ENCODE measurements at regions not wholly inside any gene's neighbourhood (a gene's known extent, or its start where the extent isn't known, plus 50 kb on each side); places are given as distances from the start of the nearest gene placed in this dataset.

DNA sequence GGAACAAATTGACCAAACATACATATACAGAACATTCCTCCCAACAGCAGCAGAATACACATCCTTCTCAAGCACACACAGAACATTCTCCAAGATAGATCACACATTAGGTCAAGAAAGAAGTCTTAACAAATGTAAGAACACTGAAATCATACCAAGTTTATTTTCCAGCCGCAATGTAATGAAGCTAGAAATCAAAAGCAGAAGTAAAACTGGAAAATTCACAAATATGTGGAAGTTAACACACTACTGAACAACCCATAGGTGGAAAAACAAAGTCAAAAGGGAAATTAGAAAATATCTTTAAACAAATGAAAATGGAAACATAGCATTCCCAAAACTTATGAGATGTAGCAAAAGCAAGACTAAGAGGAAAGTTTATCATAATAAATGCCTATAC, 692.6 kb downstream of the DIAPH3 start:
- no peak for DNase-seq (ENCODE audit: low read depth in 4 of 4, low spot score in 1 of 4)

DNA sequence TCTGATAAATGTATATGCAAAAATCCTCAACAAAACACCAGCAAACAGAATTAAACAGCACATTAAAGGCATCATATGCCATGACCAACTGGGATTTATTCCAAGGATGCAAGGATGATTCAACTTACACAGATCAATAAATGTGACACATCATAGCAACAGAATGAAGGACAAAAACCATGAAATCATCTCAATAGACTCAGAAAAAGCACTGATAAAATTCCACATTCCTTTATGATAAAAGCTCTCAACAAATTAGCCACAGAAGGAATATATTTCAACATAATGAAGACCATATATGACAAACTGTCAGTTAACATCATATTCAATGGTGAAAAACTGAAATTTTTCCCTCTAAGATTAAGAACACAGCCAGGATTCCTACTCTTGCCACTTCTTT, 691.6 kb downstream of the DIAPH3 start:
- DNase-seq (ENCODE audit: low read depth in 4 of 4, low spot score in 1 of 4) = no peak

GRCh38 chr13:59474696-59475095, 689.0 kb downstream of the DIAPH3 start:
- DNase-seq (ENCODE audit: low read depth in 4 of 4, low spot score in 1 of 4) = no peak

- no peak for DNase-seq (ENCODE audit: low read depth in 4 of 4, low spot score in 1 of 4)
Measured at GRCh38 chr13:59475911-59476310, 687.8 kb downstream of the DIAPH3 start.

DNA sequence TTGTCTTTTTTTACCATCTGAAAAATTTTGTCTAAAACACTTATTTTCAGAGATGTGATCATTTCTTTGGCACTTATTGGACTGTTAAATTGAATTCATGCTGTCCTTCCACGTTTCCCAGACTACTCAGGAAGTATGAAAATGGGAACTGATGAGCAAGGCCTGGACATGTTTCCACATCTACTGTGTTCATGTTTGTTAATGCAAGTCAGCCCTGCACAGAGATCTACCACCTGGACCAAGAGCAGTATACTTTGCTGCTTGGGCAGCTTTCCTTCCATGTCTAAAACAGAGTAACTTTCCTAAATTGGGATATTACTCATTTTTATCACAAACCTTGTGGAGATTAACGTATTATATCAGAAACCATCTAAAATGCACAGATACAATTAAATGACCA, 687.4 kb downstream of the DIAPH3 start:
- no peak for DNase-seq (ENCODE audit: low read depth in 4 of 4, low spot score in 1 of 4)

DNA sequence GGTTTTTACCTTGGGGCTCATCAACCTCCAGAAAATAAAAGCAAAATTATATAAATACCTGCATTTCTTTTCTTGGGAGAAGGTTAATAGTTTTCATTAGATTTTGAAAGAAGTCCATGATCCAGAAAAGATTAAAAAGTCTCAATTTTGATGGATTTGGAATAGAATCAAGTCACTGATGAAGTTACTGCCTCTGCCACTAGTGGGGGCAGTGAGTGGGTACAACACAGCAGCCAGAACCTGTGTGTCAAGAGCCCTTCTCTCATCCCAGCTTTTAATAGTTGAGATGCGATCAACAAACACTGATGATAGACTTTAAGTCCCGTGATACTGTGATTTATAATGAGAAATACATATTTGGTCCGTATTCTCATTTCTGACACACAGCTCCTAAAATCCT, 686.7 kb downstream of the DIAPH3 start:
- no peak for DNase-seq (ENCODE audit: low read depth in 4 of 4, low spot score in 1 of 4)

DNA sequence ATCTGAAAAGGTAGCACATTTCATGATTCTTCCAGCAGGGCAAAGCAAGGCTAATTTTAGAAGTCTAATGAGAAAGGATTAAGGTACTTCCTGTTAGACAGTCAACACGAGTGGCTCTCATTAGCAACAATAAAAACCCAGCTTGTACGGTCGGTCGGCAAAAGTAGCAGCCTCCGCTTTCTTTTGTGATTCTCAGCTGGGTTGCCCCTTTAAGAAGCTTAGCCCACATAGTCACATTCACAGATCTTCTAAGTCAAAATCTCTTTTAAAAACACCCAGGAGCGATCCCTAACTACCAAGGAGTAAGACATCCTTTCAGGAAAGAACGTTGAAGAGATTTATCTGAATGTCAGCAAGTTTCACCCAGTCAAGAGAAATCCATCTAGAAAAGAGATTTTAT, 684.8 kb downstream of the DIAPH3 start:
- DNase-seq (ENCODE audit: low read depth in 4 of 4, low spot score in 1 of 4) = no peak

GRCh38 chr13:59479629-59480028, 684.1 kb downstream of the DIAPH3 start:
- DNase-seq (ENCODE audit: low read depth in 4 of 4, low spot score in 1 of 4) = no peak

DNA sequence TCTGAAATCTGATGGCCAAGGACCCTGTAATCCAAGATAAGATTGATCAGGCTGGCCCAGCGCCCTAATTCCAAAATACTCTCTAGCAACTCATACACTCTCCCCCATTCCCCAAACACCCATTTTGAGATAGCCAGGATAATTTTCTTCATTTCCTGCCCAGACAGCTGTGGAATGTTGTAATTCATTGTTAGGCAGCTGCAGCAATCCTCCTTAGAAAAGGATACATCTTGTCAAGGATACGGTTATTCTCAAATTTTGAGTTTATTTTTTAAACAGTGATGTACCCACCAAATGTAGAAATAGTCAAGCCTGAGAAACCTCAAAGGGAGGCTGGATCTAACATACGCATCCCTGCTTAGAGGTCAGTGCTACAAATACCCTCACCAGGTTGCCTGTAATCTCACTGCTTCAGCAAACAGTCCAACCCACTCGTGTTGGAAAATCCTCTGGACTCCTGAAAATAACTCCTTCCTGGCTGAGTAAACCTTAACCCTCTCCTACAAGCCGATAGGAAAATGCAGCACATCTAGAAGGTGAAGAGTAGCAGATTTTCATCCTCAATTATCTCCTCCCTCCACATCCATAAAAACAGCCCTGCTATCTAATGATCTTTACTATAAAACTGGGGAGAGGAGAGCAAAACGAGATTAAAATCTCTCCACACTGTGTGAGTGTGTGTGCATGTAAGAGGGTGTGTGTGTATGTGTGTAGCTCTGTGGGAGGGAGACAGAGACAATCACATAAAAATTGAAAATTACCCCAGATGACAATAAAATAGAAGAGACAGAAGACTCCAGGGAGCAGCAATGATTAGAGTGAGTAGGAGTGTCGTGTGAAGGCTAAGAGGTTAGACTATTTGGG, 683.1 kb downstream of the DIAPH3 start:
- no peak for DNase-seq (ENCODE audit: low read depth in 4 of 4, low spot score in 1 of 4)

- DNase-seq (ENCODE audit: low read depth in 4 of 4, low spot score in 1 of 4) = no peak
Measured at GRCh38 chr13:59483501-59484145, 680.1 kb downstream of the DIAPH3 start.

- no peak for DNase-seq (ENCODE audit: low read depth in 4 of 4, low spot score in 1 of 4)
Measured at GRCh38 chr13:59487883-59488282, 675.8 kb downstream of the DIAPH3 start.

DNA sequence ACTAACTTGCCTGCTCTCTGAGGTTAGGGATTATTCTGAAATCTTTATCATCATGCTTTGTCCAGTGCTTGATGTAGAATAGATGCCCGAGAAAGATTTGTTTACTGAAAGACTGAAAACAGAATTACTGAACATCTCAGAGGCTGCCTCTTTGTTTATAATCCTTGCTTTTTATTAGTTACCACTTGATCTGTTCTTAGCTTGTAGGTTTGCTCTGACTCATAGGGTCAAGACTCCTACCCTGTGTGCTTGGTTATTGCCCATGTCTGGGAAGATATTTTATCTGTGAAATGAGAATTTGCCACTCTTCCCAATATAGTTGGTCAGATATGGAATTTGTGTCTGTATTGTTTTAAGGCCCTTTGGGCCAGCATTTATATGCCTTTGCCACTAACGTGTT, 675.3 kb downstream of the DIAPH3 start:
- DNase-seq (ENCODE audit: low read depth in 4 of 4, low spot score in 1 of 4) = no peak

DNA sequence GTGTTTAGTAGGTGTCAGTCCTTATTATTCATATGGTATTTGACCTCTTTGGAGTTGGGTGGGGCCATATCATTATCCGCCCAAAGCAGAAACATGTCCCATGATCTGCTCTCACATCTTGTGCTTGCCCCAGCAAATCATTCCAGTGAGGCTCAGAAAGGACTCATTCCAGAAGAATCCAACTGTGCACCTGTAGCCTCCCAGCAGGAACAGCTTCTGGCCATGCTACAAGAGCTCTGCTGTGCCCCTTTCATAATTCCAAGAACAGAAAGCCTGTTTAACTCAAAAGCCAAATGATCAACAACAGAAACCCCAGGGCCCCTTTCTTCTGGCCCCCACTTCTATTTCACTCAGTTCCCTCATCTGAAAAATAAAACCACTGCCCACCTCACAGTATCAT, 673.1 kb downstream of the DIAPH3 start:
- DNase-seq (ENCODE audit: low read depth in 4 of 4, low spot score in 1 of 4) = no peak

DNA sequence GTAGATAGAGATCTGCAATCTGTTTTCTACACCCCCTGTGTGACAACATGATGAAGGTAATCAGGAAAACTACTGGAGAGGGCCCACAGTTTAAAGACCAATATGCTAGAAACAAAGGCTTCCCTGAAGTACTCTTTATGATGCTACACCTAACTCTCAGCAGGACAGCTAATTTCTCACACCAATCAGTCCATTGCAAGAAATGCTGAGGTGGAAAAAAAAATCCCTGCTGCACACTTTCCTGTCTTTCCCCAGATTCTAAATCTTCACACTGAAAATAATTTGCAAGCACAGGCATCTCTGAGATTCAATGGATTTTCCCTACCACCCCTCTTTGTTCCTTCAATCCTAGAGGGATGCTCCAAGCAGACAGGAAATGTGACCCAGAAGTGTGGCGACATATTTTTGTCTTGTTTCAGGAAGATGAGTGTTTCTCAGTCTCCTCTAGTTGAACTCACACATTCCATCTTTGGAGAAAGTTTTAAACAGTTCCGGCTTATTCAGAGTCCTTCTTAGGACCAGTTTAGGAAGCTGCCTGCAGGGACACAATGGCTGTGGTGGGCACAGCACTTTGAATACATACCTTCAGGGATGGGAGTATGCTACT, 671.6 kb downstream of the DIAPH3 start:
- DNase-seq (ENCODE audit: low read depth in 4 of 4, low spot score in 1 of 4) = no peak

- no peak for DNase-seq (ENCODE audit: low read depth in 4 of 4, low spot score in 1 of 4)
Measured at GRCh38 chr13:59493436-59493965, 670.2 kb downstream of the DIAPH3 start.

- no peak for DNase-seq (ENCODE audit: low read depth in 4 of 4, low spot score in 1 of 4)
Measured at GRCh38 chr13:59494151-59494550, 669.6 kb downstream of the DIAPH3 start.

DNA sequence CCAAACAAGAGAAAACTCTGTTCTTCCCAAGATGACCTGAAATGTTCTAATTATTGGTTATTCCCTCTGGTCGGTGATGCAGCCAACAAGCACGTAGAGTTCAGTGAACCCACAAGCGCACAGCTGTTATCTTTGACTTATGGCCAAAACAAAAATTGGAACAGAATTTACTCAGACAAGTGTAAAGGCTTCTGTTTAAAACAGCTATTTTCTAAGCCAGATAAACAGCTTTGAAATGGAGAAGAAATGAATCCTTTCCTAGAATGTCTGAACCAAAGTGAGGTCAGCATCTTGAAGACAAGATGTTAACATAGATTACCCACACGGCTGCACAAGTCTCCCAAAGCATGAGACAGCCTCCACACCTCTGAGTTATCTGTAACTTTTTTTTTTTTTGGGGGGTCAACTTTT, 669.2 kb downstream of the DIAPH3 start:
- no peak for DNase-seq (ENCODE audit: low read depth in 4 of 4, low spot score in 1 of 4)

- no peak for DNase-seq (ENCODE audit: low read depth in 4 of 4, low spot score in 1 of 4)
Measured at GRCh38 chr13:59495299-59495698, 668.4 kb downstream of the DIAPH3 start.

GRCh38 chr13:59495936-59496512, 667.7 kb downstream of the DIAPH3 start:
- DNase-seq (ENCODE audit: low read depth in 4 of 4, low spot score in 1 of 4) = no peak

GRCh38 chr13:59497621-59498247, 666.0 kb downstream of the DIAPH3 start:
- no peak for DNase-seq (ENCODE audit: low read depth in 4 of 4, low spot score in 1 of 4)

GRCh38 chr13:59501004-59501403, 662.7 kb downstream of the DIAPH3 start:
- DNase-seq (ENCODE audit: low read depth in 4 of 4, low spot score in 1 of 4) = no peak
